OCI-LY1 (cell line): ENCODE measurements at regions not wholly inside any gene's neighbourhood (a gene's known extent, or its start where the extent isn't known, plus 50 kb on each side); places are given as distances from the start of the nearest gene placed in this dataset.

Experiments used
- H2AFZ ChIP-seq: fragments of 200-600 bp; sonication (generic), shearing (Covaris generic); 2 replicates; pipeline ENCODE4 v1.6.0; 2014; ENCODE audit warnings: antibody characterized with exemption, mild to moderate bottlenecking, low read length
- H3F3A ChIP-seq: fragments of 200-600 bp; sonication (generic), shearing (Covaris generic); 2 replicates; pipeline ENCODE4 v1.6.0; 2014; ENCODE audit warnings: mild to moderate bottlenecking, antibody characterized with exemption, low read length, moderate library complexity; ENCODE audit not compliant: insufficient read depth
- H3K27ac ChIP-seq: fragments of 200-600 bp; sonication (generic); 2 replicates; pipeline ENCODE4 v1.5.1; 2014; ENCODE audit warnings: low read length, mixed run types, mild to moderate bottlenecking, low read depth; ENCODE audit not compliant: poor library complexity, severe bottlenecking
- H3K27me3 ChIP-seq: fragments of 200-600 bp; sonication (generic); 2 replicates; pipeline ENCODE4 v1.6.0; 2014; ENCODE audit warnings: antibody characterized with exemption, mild to moderate bottlenecking, low read length, moderate library complexity; ENCODE audit not compliant: insufficient read depth
- H3K36me3 ChIP-seq: fragments of 200-600 bp; sonication (generic); 2 replicates; pipeline ENCODE4 v1.6.1; 2014; ENCODE audit warnings: mild to moderate bottlenecking, antibody characterized with exemption, low read length, moderate library complexity, mixed read lengths; ENCODE audit not compliant: insufficient read depth
- H3K4me1 ChIP-seq: fragments of 200-600 bp; sonication (generic); 2 replicates; pipeline ENCODE4 v1.5.1; 2014; ENCODE audit warnings: mild to moderate bottlenecking, low read length, moderate library complexity; ENCODE audit not compliant: insufficient read depth, severe bottlenecking
- H3K4me2 ChIP-seq: fragments of 200-600 bp; sonication (generic), shearing (Covaris generic); 2 replicates; pipeline ENCODE4 v1.6.1; 2014; ENCODE audit warnings: low read length
- H3K4me3 ChIP-seq: fragments of 200-600 bp; sonication (generic); 2 replicates; pipeline ENCODE4 v1.5.1; 2014; ENCODE audit warnings: low read length, low read depth, mild to moderate bottlenecking, mixed read lengths; ENCODE audit not compliant: poor library complexity, severe bottlenecking
- H3K79me2 ChIP-seq: fragments of 200-600 bp; shearing (Covaris generic); 2 replicates; pipeline ENCODE4 v1.6.1; 2016; ENCODE audit warnings: mixed run types, low read length, mixed read lengths; ENCODE audit not compliant: insufficient read depth
- H3K9ac ChIP-seq: fragments of 200-600 bp; sonication (generic), shearing (Covaris generic); 2 replicates; pipeline ENCODE4 v1.6.1; 2014; ENCODE audit warnings: mild to moderate bottlenecking, low read length, mixed read lengths
- H3K9me2 ChIP-seq: fragments of 200-600 bp; sonication (generic), shearing (Covaris generic); 2 replicates; pipeline ENCODE4 v1.6.1; 2014; ENCODE audit warnings: low read depth, mild to moderate bottlenecking, low read length, mixed read lengths
- H3K9me3 ChIP-seq: fragments of 200-600 bp; shearing (Covaris generic); 2 replicates; pipeline ENCODE4 v1.6.1; 2014; ENCODE audit warnings: low read length, mixed read lengths
- H4K20me1 ChIP-seq: fragments of 200-600 bp; sonication (generic), shearing (Covaris generic); 2 replicates; pipeline ENCODE4 v1.6.0; 2016; ENCODE audit warnings: mild to moderate bottlenecking, low read length; ENCODE audit not compliant: insufficient read depth
- EZH2 ChIP-seq: fragments of 200-600 bp; sonication (generic), shearing (Covaris generic); IDR thresholded peaks from 2 replicates; pipeline ENCODE4 v1.8.0; 2017; ENCODE audit warnings: borderline replicate concordance, mixed run types, mild to moderate bottlenecking, antibody characterized with exemption, low read length, moderate library complexity, mixed read lengths
- TF ChIP-seq, protein P1 (sequence below): fragments of 200-600 bp; sonication (generic), shearing (Covaris generic); IDR thresholded peaks from 2 replicates; pipeline ENCODE4 v1.5.1; 2017; ENCODE audit warnings: mild to moderate bottlenecking, antibody characterized with exemption, low read length, moderate library complexity, mixed read lengths

DNA sequence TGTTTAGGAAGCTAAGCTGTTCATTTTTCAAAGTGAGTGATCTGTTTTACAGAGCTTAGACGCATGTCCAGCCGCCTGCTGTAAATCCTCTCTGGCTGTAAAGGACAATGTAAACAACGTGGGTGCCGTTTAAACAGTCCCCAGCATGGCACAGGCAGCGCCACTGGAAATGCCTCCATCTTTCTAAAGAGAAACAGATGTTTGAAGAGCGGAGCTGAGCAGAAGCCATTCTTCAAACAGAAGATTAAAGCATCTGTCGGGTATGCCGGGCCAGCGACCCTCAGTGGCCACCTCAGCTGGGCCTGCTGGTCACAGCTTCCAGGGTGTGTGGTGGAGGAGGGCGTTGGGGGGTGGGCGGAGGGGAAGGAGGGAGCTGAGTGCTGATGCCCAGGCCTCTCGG lies 138.6 kb downstream of the ERMARD start:
- Histone ChIP-seq H3K79me2 (no peaks in the 10 kb centered on the region), H3F3A (no peaks in the 10 kb centered on the region), H4K20me1 (no peaks in the 10 kb centered on the region), H3K4me3 (no peak overlapping the region), H3K9me3 (no peaks in the 10 kb centered on the region), H3K27ac (no peak overlapping the region), H3K4me2 (no peak overlapping the region), H3K27me3 (no peaks in the 10 kb centered on the region), H3K9me2 (no peaks in the 10 kb centered on the region), H3K4me1 (no peaks in the 10 kb centered on the region), H3K36me3 (no peaks in the 10 kb centered on the region), H3K9ac (no peak overlapping the region), H2AFZ (no peak overlapping the region)
- TF ChIP-seq, protein P1, sequence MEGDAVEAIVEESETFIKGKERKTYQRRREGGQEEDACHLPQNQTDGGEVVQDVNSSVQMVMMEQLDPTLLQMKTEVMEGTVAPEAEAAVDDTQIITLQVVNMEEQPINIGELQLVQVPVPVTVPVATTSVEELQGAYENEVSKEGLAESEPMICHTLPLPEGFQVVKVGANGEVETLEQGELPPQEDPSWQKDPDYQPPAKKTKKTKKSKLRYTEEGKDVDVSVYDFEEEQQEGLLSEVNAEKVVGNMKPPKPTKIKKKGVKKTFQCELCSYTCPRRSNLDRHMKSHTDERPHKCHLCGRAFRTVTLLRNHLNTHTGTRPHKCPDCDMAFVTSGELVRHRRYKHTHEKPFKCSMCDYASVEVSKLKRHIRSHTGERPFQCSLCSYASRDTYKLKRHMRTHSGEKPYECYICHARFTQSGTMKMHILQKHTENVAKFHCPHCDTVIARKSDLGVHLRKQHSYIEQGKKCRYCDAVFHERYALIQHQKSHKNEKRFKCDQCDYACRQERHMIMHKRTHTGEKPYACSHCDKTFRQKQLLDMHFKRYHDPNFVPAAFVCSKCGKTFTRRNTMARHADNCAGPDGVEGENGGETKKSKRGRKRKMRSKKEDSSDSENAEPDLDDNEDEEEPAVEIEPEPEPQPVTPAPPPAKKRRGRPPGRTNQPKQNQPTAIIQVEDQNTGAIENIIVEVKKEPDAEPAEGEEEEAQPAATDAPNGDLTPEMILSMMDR: no peak
- TF ChIP-seq EZH2: no peak

DNA sequence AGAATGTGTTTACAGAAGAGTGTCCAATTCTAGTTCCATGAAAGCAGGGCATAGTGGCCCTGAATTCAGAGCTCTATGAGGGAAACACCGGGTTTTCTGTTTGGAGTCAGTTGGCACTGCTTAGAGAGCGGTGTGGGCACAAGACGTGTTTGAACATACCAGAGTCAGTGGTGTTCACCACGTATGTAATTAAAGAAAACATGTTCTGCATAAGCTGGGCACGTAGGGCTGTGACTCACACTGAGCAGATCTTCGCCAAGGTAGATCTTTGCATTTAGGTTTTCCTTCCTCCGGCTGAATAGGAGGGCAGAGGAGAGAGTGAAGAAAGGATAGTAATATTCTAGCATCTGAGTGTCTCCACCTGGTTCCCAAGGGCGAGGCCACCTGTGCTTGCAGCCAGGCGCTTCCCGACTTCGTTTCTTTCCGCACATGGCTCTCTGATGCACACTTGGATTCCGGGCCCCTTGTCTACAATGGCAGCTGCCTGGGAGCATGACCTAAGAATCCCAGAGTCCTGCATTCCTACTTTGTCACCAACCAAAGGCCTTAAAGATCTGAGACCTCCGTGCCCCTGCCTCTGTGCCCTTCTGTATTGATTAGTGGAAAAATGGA lies 136.2 kb downstream of the ERMARD start:
- no peak overlapping the region for H3K27ac ChIP-seq
- no peaks in the 10 kb centered on the region for H3K9me3 ChIP-seq
- H3K4me3 ChIP-seq: no peak overlapping the region
- no peaks in the 10 kb centered on the region for H3K9me2 ChIP-seq
- H2AFZ ChIP-seq: no peak overlapping the region
- H3K79me2 ChIP-seq: no peaks in the 10 kb centered on the region
- no peaks in the 10 kb centered on the region for H3F3A ChIP-seq
- no peak overlapping the region for H3K4me2 ChIP-seq
- H3K27me3 ChIP-seq: no peaks in the 10 kb centered on the region
- H3K9ac ChIP-seq: no peak overlapping the region
- no peaks in the 10 kb centered on the region for H4K20me1 ChIP-seq
- H3K4me1 ChIP-seq: no peaks in the 10 kb centered on the region
- no peaks in the 10 kb centered on the region for H3K36me3 ChIP-seq
- TF ChIP-seq, protein P1: no peak
- TF ChIP-seq EZH2: no peak

DNA sequence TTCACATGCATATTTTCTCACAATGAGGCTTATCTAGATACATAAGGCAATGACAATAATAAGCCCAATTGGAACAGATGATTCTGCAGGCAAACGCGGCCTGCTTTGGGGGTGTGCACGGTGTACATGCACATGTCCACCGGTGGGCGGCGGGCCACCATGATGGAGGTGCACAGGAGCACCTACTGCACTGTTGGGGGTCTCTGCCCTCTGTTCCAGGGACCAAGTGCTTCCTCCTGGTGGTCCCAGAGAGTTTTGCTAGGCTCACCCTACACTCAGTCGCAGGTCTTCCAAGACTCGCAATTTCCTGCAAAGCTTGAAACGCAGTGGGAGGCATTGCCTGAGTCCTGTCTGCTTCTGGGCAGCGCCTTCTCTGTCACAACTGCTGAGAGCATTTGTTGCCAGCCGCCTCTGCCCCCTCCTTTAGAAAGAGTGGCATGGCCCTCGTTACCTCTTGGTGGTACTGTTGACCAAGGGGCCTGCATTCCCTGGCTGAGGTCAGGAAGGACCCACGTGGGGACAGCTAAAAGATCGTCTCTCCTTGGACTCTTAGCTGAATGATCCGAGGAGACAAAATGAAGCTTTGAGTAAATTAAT lies 135.3 kb downstream of the ERMARD start:
- Histone ChIP-seq H3F3A (no peaks in the 10 kb centered on the region), H3K27me3 (no peaks in the 10 kb centered on the region), H3K9me2 (no peaks in the 10 kb centered on the region), H3K27ac (no peak overlapping the region), H3K4me3 (no peak overlapping the region), H3K4me1 (no peaks in the 10 kb centered on the region), H4K20me1 (no peaks in the 10 kb centered on the region), H3K79me2 (no peaks in the 10 kb centered on the region), H3K36me3 (no peaks in the 10 kb centered on the region), H2AFZ (no peak overlapping the region), H3K4me2 (no peak overlapping the region), H3K9me3 (no peaks in the 10 kb centered on the region), H3K9ac (no peak overlapping the region)
- TF ChIP-seq, protein P1: peak; percentile 16; the same call in 1 of the 2 replicates
- TF ChIP-seq EZH2: no peak
